ENCODE measurements at regions not wholly inside any gene's neighbourhood (a gene's known extent, or its start where the extent isn't known, plus 50 kb on each side); places are given as distances from the start of the nearest gene placed in this dataset.

- Mint-ChIP-seq H3K4me3 (ENCODE audit: unreplicated experiment) (no peak overlapping the region), H3K27ac (ENCODE audit: unreplicated experiment) (no peak overlapping the region), H3K4me1 (ENCODE audit: low read depth) (peaks cover 10% of the 10 kb centered on the region), H3K27me3 (ENCODE audit: low read depth) (peaks cover 12% of the 10 kb centered on the region), H3K9me3 (ENCODE audit: low read depth) (no peaks in the 10 kb centered on the region), H3K36me3 (ENCODE audit: low read depth) (no peaks in the 10 kb centered on the region)
- no peak for DNase-seq (ENCODE audit: low spot score)
- no peak for TF ChIP-seq CTCF (IDR thresholded peaks at IDR 0.05)
Observed at GRCh38 chr5:168019143-168019542, 272.3 kb upstream of the WWC1 start.

DNA sequence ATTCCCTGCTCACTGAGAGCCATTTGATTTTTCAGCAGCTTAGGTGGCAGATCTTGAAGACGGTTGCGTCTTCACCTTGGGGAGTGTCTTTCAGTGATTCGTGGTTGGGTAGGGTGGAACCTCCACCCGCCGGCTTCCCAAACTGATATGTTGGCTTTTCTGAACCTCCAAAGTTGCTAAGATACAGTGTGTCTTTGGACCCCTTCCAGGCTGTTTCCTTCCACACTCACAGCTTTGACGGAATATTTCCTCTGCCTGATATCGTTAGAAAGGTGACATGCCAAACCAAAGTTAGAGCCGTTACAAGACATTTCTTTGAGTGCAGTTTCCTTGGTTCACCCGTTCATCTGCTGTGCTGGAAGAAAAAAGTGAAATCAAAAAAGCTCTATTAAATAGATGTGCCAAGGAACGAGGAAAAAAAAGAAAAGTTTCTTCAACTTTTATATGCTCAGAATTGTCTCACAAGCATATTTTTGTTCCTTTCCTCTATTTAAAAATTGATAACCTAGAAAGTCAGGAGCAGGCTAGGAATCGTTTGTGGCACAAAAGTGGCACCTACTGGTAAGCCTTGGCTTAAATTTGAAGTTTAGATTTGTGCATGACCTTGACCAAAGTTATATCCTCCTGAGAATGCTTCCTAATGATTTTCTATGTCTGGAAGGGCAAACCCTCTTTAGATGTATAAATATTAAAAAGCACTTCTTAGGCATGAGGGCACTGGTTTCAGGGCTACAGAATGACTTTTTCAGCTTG, 270.7 kb upstream of the WWC1 start:
- no peak overlapping the region for H3K4me3 Mint-ChIP-seq (ENCODE audit: unreplicated experiment)
- H3K9me3 Mint-ChIP-seq (ENCODE audit: low read depth) = no peaks in the 10 kb centered on the region
- peaks cover 15% of the 10 kb centered on the region for H3K27me3 Mint-ChIP-seq (ENCODE audit: low read depth)
- no peak for DNase-seq (ENCODE audit: low spot score)
- no peaks in the 10 kb centered on the region for H3K36me3 Mint-ChIP-seq (ENCODE audit: low read depth)
- H3K27ac Mint-ChIP-seq (ENCODE audit: unreplicated experiment) = no peak overlapping the region
- peaks cover 3% of the 10 kb centered on the region for H3K4me1 Mint-ChIP-seq (ENCODE audit: low read depth)
- peak; percentile 76 for TF ChIP-seq CTCF (IDR thresholded peaks at IDR 0.05)

DNA sequence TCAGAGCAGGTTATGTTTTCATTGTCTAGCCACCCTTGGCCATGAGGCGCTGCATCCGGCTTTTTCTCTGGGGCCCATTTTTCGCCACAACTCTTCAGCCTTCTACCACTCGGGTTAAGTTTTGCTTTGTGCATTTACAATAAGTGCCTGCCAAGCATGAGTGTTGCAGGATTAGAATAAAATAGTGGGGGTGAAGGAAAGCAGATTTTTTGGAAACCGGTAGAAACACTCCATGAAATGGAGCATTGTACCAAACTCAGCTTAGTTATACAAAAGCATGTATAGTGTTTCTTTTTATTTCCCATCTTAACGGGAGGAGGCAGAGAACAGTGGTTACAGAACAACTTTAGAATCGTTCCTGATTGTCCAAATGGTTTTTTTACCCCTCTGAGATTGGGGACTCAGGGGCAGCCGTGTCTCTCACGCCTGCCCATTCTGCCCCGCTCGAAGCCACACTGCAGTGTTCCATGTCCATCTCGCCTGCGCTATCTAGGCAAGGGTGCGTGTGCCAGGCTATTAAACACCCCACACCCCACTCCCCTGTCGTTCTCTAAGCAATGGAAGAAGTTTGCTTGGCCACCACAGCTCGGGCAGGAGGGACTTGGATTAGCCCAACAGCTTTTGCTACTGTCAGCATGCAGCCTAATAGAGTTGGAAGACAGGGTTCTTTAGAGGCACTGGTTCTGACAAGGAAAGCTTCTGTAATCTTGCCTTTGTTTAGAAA, 268.8 kb upstream of the WWC1 start:
- no peaks in the 10 kb centered on the region for H3K4me1 Mint-ChIP-seq (ENCODE audit: low read depth)
- no peaks in the 10 kb centered on the region for H3K9me3 Mint-ChIP-seq (ENCODE audit: low read depth)

DNA sequence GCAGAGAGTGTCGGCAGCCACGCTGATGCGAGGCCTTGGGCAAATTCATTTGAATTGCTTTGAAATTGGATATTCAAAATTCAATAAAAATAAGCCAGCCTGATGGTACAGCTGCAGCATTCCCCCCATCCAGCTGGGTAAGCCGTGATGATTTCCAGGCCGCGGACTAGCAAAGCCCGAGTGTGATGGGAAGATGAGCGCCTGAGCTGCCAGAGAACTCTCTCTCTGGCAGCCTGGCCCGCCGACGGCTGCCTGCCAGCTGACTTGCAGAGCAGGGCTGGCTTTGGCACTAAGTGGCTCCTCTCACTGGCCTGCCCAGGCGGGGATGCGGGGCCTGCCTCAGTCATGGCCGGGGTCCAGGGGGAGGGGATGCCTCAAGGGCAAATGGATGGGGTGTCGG, 268.3 kb upstream of the WWC1 start:
- Mint-ChIP-seq H3K4me3 (ENCODE audit: unreplicated experiment) (no peak overlapping the region), H3K9me3 (ENCODE audit: low read depth) (no peaks in the 10 kb centered on the region), H3K27me3 (ENCODE audit: low read depth) (peaks cover 26% of the 10 kb centered on the region), H3K4me1 (ENCODE audit: low read depth) (no peaks in the 10 kb centered on the region), H3K36me3 (ENCODE audit: low read depth) (no peaks in the 10 kb centered on the region), H3K27ac (ENCODE audit: unreplicated experiment) (no peak overlapping the region)
- DNase-seq (ENCODE audit: low spot score) = no peak
- no peak for TF ChIP-seq CTCF (IDR thresholded peaks at IDR 0.05)

More for the DNA sequence above, 268.8 kb upstream of the WWC1 start:
- no peak for TF ChIP-seq CTCF (IDR thresholded peaks at IDR 0.05)
- H3K36me3 Mint-ChIP-seq (ENCODE audit: low read depth) = no peaks in the 10 kb centered on the region
- peaks cover 25% of the 10 kb centered on the region for H3K27me3 Mint-ChIP-seq (ENCODE audit: low read depth)
- DNase-seq (ENCODE audit: low spot score) = no peak
- no peak overlapping the region for H3K27ac Mint-ChIP-seq (ENCODE audit: unreplicated experiment)
- H3K4me3 Mint-ChIP-seq (ENCODE audit: unreplicated experiment) = no peak overlapping the region

- no peak overlapping the region for H3K4me3 Mint-ChIP-seq (ENCODE audit: unreplicated experiment)
- no peaks in the 10 kb centered on the region for H3K9me3 Mint-ChIP-seq (ENCODE audit: low read depth)
- TF ChIP-seq CTCF (IDR thresholded peaks at IDR 0.05) = no peak
- H3K27me3 Mint-ChIP-seq (ENCODE audit: low read depth) = peaks cover 26% of the 10 kb centered on the region
- no peak overlapping the region for H3K27ac Mint-ChIP-seq (ENCODE audit: unreplicated experiment)
- H3K4me1 Mint-ChIP-seq (ENCODE audit: low read depth) = no peaks in the 10 kb centered on the region
- H3K36me3 Mint-ChIP-seq (ENCODE audit: low read depth) = no peaks in the 10 kb centered on the region
- DNase-seq (ENCODE audit: low spot score) = no peak
Observed at GRCh38 chr5:168024306-168024705, 267.1 kb upstream of the WWC1 start.
